Stimulated activated CD4-positive, alpha-beta T cell treated with anti-CD3 and anti-CD28 coated beads, Interleukin-15, amount 100 ng/mL, for 24 hours (primary cell): ENCODE measurements at regions not wholly inside any gene's neighbourhood (a gene's known extent, or its start where the extent isn't known, plus 50 kb on each side); places are given as distances from the start of the nearest gene placed in this dataset.

Experiments
- DNase-seq: peaks from one replicate; pipeline ENCODE4 v3.0.0-alpha.2; 2020

DNA sequence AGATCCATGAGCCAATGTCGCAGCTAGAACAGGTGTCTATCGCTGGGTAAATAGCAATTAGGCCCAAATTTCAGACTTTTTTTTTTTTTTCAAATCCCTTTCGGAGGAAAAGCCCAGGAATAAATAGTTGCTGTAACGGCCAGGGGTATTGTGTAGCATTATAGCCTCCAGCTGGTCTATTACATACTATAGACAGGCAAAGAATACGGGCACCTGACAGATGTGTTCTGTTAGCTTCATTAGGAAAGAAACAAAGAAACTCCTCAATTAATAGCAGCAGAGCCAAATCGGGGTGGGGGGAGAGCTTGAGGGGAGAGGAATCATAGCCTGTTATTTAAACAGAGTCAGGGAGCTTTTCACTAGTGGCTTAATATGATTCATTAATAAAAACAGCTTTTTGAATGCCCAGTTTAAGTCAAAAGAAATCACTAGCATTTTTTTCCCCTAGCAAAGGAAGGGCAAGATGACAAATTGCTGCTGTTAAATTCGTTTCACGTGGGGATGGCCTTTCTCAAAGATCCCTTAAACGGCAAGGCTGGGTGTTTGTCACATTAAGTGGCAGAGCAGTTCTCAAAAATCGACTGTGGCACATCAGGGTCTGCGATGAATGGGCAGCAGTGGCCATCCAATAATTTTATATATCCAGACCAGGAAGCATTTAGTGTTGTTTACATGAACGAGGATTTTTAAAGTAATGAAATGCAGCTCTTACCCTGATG, 139.4 kb downstream of the ID4 start:
- no peak for DNase-seq

- DNase-seq, result no peak
Measured at GRCh38 chr6:19979059-19979458, 141.9 kb downstream of the ID4 start.

GRCh38 chr6:19979986-19980385, 142.8 kb downstream of the ID4 start:
- no peak for DNase-seq

DNA sequence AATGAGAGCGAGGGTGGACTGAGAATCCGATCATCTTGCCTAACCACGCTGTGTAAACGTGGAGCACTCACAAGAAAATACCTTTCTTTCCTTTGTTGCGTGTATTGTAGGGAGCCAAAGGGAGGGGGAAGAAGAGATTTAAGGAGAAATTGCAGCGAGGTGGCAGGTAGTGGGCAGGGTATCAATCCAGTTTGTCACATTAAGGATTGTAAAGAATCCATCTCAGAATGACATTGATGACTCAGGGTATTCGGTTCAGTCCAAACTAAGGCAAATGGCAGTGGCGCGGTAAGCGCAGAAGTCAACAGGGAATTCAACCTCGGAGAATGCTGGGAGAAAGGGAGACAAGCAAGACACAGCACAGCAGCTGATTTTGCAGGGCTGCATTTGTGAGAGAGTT, 146.2 kb downstream of the ID4 start:
- no peak for DNase-seq

DNA sequence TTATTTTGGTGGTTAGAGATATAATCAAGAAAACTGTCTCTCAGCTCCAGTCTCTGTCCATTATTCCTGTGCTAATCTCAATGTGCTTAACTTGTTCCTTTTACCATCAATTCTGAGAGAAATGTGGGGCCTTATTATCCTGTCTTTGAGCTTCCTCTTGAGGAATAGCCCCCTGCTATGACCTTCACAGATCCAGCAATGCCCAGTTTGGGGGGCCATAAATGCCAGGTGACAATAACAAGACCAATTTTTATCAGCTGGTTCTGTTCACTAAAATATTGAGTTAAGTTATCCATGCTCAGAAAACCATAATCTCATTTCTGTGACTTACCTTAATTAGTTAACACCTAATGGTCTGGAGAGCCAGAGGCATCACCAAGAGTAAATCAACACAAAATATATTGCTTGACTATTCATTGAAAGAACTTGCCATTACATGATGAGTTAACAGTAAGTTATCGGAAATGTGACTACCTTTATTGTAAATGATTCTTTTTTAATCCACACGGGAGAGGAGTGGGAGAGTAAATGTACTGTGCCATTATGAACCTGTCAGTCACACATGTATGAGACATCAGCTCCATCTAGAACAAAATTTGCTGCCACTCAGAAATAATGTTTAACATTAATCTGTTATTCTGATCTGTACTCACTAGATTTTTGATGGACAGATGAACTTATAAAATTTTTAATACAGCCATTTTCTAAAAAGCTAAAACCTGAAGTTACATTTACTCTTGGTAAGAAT, 149.7 kb downstream of the ID4 start:
- no peak for DNase-seq

GRCh38 chr6:19988555-19988954, 151.4 kb downstream of the ID4 start:
- no peak for DNase-seq

GRCh38 chr6:19991176-19991575, 154.0 kb downstream of the ID4 start:
- no peak for DNase-seq

DNA sequence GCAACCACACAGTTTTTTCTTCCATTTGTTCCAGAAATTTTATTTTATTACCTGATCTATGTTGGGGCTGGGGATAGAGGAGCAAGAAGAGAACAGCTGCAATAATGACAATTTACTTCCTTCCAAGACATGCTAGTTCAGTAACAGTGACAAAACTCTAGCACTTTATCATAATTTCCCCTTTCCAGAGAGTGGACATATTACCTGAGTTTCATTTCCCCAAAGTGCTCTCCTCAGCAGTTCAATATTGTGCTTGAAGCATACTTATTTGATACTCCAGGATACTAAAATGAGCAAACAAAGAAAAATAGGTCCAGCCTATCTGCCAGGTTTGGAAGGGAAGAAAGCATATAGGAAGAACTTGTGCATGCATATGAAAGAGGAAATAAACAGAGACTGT, 157.7 kb downstream of the ID4 start:
- DNase-seq, result no peak

DNA sequence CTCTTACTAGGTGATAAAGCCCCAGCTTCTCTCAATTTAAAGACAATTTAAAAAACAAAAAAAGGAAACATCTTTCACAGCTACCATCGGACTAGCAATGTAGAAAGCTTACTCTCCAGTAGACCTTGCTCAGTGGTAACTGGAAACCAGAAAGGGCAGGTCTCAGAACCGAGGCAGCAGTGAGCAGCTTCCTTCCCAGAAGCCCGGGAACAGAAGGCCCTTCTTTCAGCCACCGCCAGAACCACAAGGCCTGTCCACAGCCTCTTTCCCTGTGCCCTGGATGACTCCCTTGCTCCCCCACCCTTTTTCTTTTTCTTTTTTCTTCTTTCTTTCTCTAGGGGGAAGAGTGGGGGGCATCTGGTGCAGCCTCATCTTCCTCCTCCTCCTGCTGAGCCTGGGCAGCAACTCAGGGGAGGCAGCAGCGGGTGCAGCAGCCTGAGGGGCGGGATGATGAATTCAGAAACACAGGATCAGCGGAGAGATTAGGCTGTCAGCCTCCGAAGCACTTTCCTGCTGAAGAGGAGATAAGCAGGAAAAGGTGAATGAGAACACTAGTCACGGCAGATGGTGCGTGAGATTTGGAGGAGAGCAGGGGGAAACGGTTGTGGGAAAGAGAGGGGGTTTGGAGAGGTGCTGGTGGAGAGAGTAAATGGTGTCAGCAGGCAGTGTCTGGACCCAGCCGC, 158.5 kb downstream of the ID4 start:
- no peak for DNase-seq

DNA sequence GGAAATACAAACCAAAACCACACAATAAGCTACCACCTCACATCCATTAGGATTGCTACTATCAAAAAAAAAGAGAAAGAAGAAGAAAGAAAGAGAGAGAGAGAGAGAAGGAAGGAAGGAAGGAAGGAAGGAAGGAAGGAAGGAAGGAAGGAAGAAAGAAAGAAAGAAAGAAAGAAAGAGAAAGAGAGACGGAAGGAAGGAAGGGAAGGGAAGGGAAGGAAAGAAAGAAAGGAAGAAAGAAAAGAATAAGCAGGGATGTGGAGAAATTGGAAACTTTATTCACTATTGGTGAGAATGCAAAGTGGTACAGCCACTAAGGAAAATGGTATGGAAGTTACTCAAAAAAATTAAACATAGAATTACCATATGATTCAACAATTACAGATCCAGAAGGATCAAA, 159.9 kb downstream of the ID4 start:
- no peak for DNase-seq

GRCh38 chr6:19998541-19998940, 161.4 kb downstream of the ID4 start:
- DNase-seq, result no peak

- peak; percentile 27 for DNase-seq
Measured at GRCh38 chr6:19999319-20000191, 162.4 kb downstream of the ID4 start.

- no peak for DNase-seq
Measured at GRCh38 chr6:20001286-20001685, 164.1 kb downstream of the ID4 start.

- no peak for DNase-seq
Measured at GRCh38 chr6:20006037-20006436, 168.9 kb downstream of the ID4 start.

GRCh38 chr6:20008131-20008530, 171.0 kb downstream of the ID4 start:
- no peak for DNase-seq

DNA sequence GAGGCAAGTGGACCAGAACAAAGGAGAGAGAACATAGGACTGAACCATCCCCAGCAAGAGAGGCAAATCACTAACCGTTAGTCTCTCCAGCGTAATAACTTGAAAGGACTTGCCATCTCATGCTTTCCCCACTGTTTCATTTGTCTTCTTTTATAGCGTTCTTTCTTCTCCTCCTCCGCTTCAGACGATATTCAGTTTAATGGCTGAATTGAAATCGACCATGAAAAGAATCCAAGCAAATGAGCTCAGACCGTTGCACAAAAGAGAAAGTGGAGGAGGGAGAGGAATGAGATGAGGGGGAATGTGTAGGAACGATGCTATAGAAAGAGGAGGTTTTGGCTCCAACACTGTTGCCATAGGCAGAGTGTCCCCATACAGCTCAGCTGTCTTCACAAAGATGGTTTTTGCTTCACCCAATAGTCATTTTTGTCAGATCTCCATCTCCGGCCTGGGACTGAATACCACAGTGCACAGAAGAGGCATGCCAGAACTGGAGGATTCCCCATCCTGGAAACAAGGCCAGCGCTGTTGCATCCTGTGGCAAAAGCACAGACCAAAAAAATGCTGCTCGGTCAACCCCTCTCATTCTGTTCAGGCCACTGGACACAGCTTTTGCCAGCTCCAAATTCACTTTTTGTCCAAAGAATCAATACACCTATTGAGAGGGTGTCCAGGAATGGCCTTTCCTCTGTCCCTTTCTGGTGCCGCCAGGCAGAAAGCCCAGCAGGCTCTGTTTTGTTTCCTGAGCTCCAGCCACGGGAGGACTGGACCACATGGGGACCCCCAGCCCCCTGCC, 176.1 kb downstream of the ID4 start:
- no peak for DNase-seq

DNA sequence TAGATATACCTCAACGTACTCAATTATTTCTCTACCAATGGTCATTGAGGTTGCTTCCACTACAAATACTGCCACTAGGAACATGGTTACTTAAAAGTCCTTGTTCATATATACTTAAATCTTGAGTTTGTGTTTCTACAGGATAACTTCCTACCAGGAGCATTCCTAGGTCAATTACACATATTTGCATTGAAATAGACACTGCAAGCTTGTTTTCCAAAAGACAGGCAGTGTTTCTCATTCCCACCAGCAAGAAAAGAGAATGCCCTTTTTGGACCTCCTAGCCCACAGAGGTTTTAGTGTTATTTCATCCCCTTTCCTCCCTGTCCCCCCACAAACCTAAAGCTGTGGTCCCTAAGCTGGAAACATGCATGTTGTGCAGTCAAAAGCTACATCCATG, 177.3 kb downstream of the ID4 start:
- DNase-seq, result no peak

GRCh38 chr6:20020526-20020925, 183.4 kb downstream of the ID4 start:
- no peak for DNase-seq

DNA sequence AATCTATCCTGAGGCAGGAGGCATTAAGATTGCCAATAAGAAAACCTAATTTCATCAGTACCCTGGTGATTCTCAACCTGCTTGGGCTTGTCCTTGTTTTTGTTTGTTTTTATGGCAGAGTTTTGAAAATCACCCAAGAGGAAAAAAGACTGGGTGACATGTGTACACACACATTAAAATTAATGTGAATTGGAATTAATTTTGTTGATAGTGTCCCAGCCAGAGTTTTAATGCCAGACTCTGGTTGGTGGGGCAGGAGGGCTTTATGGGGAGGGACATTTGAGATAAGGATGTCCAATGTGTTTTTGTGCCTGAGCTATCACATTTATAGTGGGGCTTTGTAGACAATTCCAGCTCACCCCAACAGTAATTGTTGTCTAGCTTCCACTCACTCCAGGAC, 184.6 kb downstream of the ID4 start:
- DNase-seq, result no peak

- DNase-seq, result peak; percentile 35
Measured at GRCh38 chr6:20023549-20024315, 186.6 kb downstream of the ID4 start.

- no peak for DNase-seq
Measured at GRCh38 chr6:20024316-20024673, 187.1 kb downstream of the ID4 start.

DNA sequence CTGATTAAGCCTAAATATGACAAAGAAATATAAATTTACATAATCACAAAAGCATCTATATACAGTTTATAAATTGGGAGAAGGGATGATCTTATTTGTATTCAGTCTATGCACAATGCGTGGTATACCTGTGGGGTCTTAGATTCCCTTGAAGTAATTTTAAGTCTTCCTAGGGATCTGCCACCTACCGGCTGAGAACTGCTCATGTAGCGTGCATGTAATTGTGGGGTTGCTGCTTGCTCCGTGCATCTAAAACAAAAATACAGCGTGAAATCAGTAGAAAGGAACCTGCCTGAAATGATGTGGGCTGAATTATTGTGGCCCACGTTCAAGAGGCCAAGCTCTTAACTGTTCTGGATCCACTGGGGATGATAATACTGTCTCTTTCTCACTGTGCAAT, 187.3 kb downstream of the MBOAT1 start:
- no peak for DNase-seq
